K562 (cell line): ENCODE measurements at regions not wholly inside any gene's neighbourhood (a gene's known extent, or its start where the extent isn't known, plus 50 kb on each side); places are given as distances from the start of the nearest gene placed in this dataset.

Experiments used
- SMAD3 ChIP-seq: fragments of 450-650 bp; formaldehyde crosslinking; conservative IDR thresholded peaks from 2 replicates; pipeline ENCODE4 v1.4.0; 2020; ENCODE audit warnings: mild to moderate bottlenecking
- STAT5B ChIP-seq: fragments of 250-450 bp; sonication (Bioruptor Pico); IDR thresholded peaks from 2 replicates; pipeline ENCODE4 v1.8.0; 2021; ENCODE audit warnings: mild to moderate bottlenecking, inconsistent platforms
- ZNF512 ChIP-seq: IDR thresholded peaks from 2 replicates; pipeline ENCODE4 v1.6.1; 2016; ENCODE audit warnings: missing genetic modification characterization, missing compliant biosample characterization

GRCh38 chr14:21863289-21863688, 189.7 kb upstream of the OR4E1 start:
- TF ChIP-seq ZNF512 (tag) (no peak), STAT5B (CRISPR knock-in tag) (no peak), SMAD3 (CRISPR knock-in tag) (no peak)
